ENCODE measurements at regions not wholly inside any gene's neighbourhood (a gene's known extent, or its start where the extent isn't known, plus 50 kb on each side); places are given as distances from the start of the nearest gene placed in this dataset.

DNA sequence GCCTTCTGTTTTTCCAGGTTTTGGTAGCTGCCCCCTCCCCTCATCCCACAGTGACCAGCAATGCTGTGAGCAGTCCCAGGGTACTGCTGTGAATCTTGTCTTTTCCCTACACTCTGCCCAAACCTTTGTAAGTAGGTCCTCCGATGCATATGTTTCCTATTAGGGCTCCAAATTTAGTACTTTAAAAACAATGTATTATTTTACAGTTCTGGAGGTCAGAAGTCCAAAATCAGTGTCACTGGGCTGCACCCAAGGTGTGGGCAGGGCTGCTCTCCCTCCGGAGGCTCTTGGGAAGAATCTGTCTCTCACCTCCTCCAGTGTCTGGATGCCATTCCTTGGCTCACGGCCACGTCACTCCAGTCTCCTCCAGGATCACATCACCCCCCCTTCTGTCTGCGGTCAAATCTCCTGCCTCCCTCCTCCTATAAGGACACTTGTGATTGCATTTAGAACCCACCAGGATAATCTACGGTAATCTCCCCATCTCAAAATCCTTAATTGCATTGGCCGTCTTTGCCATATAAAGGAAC is 208.5 kb downstream of the SH3BP4 start (continued):
- TF ChIP-seq, protein P1, sequence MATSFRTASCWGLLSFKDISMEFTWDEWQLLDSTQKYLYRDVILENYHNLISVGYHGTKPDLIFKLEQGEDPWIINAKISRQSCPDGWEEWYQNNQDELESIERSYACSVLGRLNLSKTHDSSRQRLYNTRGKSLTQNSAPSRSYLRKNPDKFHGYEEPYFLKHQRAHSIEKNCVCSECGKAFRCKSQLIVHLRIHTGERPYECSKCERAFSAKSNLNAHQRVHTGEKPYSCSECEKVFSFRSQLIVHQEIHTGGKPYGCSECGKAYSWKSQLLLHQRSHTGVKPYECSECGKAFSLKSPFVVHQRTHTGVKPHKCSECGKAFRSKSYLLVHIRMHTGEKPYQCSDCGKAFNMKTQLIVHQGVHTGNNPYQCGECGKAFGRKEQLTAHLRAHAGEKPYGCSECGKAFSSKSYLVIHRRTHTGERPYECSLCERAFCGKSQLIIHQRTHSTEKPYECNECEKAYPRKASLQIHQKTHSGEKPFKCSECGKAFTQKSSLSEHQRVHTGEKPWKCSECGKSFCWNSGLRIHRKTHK (tag by site-specific recombination; IDR thresholded peaks at IDR 0.05) = no peak

DNA sequence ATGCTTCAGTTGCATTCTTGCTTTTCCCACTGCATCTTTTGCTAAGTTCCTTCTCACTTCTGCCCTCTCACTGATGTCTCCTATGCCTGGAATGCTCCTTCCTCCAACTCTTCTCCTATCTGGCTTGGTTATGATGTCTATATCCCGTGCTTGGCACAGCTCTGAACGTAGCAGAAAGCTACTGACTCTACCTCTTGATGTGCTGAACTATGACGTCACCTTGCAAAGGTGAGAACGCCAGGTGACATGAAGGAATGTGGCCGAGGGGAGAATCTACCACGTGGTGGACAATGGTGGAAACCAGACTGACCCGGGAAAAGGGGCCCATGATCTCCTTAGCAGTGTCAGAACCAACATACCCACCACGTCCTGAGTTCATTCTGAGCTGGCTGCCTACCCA is 209.7 kb downstream of the SH3BP4 start:
- Histone ChIP-seq H3K27ac (ENCODE audit: extremely low read depth, low read depth, low read length) (no peak overlapping the region), H3K4me1 (ENCODE audit: control insufficient read depth, insufficient read depth, low read length) (no peaks in the 10 kb centered on the region), H3K9me3 (ENCODE audit: control insufficient read depth, insufficient read depth, low read depth, low read length) (no peaks in the 10 kb centered on the region), H3K36me3 (ENCODE audit: control insufficient read depth in 2 of 2, insufficient read depth in 1 of 2, low read length in 2 of 2) (no peaks in the 10 kb centered on the region), H3K4me3 (ENCODE audit: low read depth, low read length) (no peak overlapping the region)
- TF ChIP-seq IKZF3 (tag by site-specific recombination; IDR thresholded peaks at IDR 0.05) = no peak
- no peak for TF ChIP-seq ZNF585B (tag by site-specific recombination; IDR thresholded peaks at IDR 0.05)
- no peak for TF ChIP-seq ZNF202 (tag by site-specific recombination; IDR thresholded peaks at IDR 0.05; ENCODE audit: borderline replicate concordance)
- TF ChIP-seq ZBTB8A (tag by site-specific recombination; IDR thresholded peaks at IDR 0.05) = no peak
- no peak for TF ChIP-seq SCRT2 (tag by site-specific recombination; IDR thresholded peaks at IDR 0.05)
- no peak for TF ChIP-seq ZNF501 (tag by site-specific recombination; IDR thresholded peaks at IDR 0.05)
- TF ChIP-seq ZNF335 (tag by site-specific recombination; conservative IDR thresholded peaks at IDR 0.05) = no peak
- TF ChIP-seq, protein P2, sequence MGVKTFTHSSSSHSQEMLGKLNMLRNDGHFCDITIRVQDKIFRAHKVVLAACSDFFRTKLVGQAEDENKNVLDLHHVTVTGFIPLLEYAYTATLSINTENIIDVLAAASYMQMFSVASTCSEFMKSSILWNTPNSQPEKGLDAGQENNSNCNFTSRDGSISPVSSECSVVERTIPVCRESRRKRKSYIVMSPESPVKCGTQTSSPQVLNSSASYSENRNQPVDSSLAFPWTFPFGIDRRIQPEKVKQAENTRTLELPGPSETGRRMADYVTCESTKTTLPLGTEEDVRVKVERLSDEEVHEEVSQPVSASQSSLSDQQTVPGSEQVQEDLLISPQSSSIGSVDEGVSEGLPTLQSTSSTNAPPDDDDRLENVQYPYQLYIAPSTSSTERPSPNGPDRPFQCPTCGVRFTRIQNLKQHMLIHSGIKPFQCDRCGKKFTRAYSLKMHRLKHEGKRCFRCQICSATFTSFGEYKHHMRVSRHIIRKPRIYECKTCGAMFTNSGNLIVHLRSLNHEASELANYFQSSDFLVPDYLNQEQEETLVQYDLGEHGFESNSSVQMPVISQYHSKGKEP (tag by site-specific recombination; IDR thresholded peaks at IDR 0.05) = no peak
- TF ChIP-seq BCL11A (tag by site-specific recombination; IDR thresholded peaks at IDR 0.05; ENCODE audit: low read depth) = no peak
- TF ChIP-seq, protein P3, sequence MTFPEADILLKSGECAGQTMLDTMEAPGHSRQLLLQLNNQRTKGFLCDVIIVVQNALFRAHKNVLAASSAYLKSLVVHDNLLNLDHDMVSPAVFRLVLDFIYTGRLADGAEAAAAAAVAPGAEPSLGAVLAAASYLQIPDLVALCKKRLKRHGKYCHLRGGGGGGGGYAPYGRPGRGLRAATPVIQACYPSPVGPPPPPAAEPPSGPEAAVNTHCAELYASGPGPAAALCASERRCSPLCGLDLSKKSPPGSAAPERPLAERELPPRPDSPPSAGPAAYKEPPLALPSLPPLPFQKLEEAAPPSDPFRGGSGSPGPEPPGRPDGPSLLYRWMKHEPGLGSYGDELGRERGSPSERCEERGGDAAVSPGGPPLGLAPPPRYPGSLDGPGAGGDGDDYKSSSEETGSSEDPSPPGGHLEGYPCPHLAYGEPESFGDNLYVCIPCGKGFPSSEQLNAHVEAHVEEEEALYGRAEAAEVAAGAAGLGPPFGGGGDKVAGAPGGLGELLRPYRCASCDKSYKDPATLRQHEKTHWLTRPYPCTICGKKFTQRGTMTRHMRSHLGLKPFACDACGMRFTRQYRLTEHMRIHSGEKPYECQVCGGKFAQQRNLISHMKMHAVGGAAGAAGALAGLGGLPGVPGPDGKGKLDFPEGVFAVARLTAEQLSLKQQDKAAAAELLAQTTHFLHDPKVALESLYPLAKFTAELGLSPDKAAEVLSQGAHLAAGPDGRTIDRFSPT (tag by site-specific recombination; IDR thresholded peaks at IDR 0.05) = no peak
- TF ChIP-seq ZNF596 (tag by site-specific recombination; IDR thresholded peaks at IDR 0.05) = no peak
- no peak for TF ChIP-seq FEZF1 (tag by site-specific recombination; IDR thresholded peaks at IDR 0.05)
- TF ChIP-seq ZNF292 (tag by site-specific recombination; IDR thresholded peaks at IDR 0.05; ENCODE audit: borderline replicate concordance, low read depth) = no peak
- no peak for TF ChIP-seq ZNF266 (tag by site-specific recombination; IDR thresholded peaks at IDR 0.05; ENCODE audit: low read depth)
- no peak for TF ChIP-seq ZNF785 (tag by site-specific recombination; IDR thresholded peaks at IDR 0.05)
- TF ChIP-seq ZNF19 (tag by site-specific recombination; IDR thresholded peaks at IDR 0.05; ENCODE audit: low read depth) = no peak
- no peak for TF ChIP-seq ZNF548 (tag by site-specific recombination; IDR thresholded peaks at IDR 0.05)
- no peak for TF ChIP-seq ZNF560 (tag by site-specific recombination; IDR thresholded peaks at IDR 0.05; ENCODE audit: borderline replicate concordance)
- ChIA-PET CTCF (no interaction called here), POLR2A (no interaction called here)

Data from HEK293 (cell line).